RWPE1 (cell line): ENCODE measurements at regions not wholly inside any gene's neighbourhood (a gene's known extent, or its start where the extent isn't known, plus 50 kb on each side); places are given as distances from the start of the nearest gene placed in this dataset.

Source experiments
- CTCF ChIA-PET: fragments of 350-600 bp; sonication (Branson Sonifier 250); formaldehyde crosslinking; extraction: SDS; loops from one replicate; lab custom pipeline; 2021; lab: Yijun Ruan, JAX
- POLR2A ChIA-PET: fragments of 400-600 bp; formaldehyde crosslinking; extraction: SDS; loops from one replicate; lab custom pipeline; 2020; ENCODE audit warnings: antibody characterized with exemption; ENCODE audit not compliant: low non-redundant PET; lab: Yijun Ruan, JAX
- DNase-seq: peaks from one replicate; pipeline ENCODE4 v3.0.0; 2012; ENCODE audit warnings: low spot score
- H3K27ac ChIP-seq: fragments of 450-650 bp; 2 replicates; pipeline ENCODE4 v1.5.1; 2017
- TF ChIP-seq, protein P1 (sequence below): fragments of 450-650 bp; conservative IDR thresholded peaks from 2 replicates; pipeline ENCODE4 v1.5.1; 2017; ENCODE audit warnings: low read depth, mild to moderate bottlenecking

DNA sequence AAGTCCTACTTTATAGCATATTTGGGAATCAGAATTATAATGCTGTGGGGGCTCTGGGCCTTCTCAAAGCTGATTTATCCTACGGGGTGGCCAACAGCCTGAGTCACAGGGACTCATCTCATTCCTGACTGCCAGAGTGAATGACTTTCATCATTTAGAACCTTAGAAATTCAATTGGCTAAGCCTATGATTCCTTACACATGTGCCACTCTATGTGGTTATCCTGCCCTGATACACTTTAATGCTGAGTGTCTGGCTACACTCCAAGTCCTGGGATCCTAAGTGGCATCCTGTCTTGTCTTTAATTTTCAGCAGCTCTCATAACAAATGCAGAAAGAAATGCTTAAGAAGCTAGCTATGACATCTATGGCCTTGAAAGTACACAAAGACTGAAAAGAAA lies 75.2 kb upstream of the FREM1 start:
- ChIA-PET POLR2A (no interaction called here), CTCF (no interaction called here)
- no peak for DNase-seq
- H3K27ac ChIP-seq = no peak overlapping the region
- TF ChIP-seq, protein P1, sequence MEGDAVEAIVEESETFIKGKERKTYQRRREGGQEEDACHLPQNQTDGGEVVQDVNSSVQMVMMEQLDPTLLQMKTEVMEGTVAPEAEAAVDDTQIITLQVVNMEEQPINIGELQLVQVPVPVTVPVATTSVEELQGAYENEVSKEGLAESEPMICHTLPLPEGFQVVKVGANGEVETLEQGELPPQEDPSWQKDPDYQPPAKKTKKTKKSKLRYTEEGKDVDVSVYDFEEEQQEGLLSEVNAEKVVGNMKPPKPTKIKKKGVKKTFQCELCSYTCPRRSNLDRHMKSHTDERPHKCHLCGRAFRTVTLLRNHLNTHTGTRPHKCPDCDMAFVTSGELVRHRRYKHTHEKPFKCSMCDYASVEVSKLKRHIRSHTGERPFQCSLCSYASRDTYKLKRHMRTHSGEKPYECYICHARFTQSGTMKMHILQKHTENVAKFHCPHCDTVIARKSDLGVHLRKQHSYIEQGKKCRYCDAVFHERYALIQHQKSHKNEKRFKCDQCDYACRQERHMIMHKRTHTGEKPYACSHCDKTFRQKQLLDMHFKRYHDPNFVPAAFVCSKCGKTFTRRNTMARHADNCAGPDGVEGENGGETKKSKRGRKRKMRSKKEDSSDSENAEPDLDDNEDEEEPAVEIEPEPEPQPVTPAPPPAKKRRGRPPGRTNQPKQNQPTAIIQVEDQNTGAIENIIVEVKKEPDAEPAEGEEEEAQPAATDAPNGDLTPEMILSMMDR = no peak

DNA sequence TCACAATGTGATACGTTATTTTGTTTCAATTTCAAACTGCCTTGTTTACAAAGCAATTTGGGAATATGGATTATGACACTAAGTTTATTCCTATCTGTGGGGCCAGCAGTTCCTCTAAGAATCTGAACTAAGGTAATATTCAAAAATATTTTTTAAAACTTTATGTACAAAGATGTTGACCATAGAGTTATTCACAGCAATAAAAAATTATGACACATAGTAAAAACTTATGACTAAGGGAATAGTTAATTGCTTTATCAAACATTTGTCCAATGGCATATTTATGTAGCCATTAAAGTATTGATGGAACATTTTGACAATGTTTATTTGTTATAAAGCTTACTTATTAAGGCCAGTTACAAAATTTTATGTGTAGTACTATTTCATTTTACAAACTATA lies 73.4 kb upstream of the FREM1 start:
- no peak overlapping the region for H3K27ac ChIP-seq

DNA sequence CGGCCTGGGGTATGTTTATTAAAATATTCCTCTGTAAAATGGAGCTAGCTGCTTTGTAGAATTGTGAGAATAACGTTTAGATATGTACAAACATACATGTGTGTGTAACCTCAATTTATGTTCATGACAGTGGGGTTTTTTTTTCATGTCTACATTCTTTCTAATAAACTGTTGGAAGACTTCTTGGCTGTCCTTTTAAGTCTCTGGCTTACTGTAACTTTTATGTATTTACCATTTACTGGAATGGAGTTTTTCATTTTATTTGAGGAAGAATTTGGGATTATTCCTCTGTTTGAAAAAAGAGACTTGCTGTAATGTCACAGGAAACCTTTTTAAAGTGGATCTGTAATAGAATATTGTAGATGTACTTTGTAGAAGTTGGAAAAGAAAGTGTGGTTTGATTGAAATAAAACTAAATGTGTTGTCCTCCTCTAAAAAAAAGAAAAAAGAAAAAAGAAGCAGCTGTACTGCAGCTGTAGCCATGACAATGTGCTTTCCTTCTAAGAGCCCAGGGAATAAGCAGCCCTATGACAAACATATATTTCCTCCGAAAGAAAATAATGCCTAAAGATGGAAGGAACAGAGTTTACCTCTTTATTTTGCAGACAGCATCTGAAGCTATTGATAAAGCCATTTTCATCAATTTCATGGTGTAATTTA lies 71.2 kb upstream of the FREM1 start:
- ChIA-PET CTCF (no interaction called here), POLR2A (no interaction called here)
- H3K27ac ChIP-seq = no peak overlapping the region
- no peak for DNase-seq
- TF ChIP-seq, protein P1 = no peak

More for the DNA sequence above, 73.4 kb upstream of the FREM1 start:
- CTCF ChIA-PET = no interaction called here
- DNase-seq = no peak
- POLR2A ChIA-PET = no interaction called here
- TF ChIP-seq, protein P1 = no peak

DNA sequence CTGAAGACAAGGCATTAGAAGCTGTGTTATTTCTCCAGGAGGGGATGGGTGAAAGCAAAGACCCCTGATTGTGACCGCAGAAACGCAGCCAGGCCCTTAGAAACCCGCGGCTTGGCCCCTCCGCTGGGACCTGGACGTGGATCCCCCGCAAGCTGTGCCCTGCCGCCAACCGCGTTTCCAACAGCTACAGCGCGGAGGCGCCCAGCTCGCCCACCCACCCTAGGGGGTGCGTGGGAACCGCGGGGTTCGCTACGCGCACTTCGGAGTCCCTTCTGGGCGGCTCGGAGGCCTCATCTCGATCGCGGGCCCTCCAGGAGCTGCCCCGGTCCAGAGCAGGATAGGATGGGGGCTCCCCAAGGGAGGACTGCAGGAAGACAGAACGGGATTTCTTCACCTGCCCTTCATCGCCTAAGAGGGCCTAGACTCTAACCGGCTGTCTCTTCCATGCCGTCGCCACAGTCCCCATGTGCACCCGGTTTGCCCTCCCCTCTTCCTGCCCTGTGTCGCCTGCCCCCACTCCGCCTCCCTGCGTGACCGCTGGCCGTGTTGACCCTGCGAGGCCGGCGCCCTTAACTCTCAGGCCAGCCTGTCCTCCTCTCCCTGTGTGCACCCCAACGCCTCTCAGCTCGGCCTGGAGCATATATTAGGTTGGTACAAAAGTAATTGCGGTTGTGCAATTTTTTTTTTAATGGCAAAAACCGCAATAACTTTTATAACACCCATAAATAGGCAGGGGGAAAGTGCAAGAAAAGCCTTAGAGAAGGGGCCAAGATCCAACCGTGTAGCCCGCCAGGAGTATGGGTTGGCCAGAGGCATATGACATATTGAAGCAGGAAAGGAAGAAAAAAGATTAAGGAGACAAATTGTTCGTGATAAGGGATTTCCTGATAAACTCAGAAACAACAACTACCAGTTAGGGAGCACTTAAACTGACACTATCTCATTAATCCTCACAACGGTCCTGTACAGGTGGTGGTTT lies 68.1 kb upstream of the FREM1 start:
- no peak for DNase-seq
- CTCF ChIA-PET = no interaction called here
- POLR2A ChIA-PET = no interaction called here
- H3K27ac ChIP-seq = no peak overlapping the region
- TF ChIP-seq, protein P1 = no peak

DNA sequence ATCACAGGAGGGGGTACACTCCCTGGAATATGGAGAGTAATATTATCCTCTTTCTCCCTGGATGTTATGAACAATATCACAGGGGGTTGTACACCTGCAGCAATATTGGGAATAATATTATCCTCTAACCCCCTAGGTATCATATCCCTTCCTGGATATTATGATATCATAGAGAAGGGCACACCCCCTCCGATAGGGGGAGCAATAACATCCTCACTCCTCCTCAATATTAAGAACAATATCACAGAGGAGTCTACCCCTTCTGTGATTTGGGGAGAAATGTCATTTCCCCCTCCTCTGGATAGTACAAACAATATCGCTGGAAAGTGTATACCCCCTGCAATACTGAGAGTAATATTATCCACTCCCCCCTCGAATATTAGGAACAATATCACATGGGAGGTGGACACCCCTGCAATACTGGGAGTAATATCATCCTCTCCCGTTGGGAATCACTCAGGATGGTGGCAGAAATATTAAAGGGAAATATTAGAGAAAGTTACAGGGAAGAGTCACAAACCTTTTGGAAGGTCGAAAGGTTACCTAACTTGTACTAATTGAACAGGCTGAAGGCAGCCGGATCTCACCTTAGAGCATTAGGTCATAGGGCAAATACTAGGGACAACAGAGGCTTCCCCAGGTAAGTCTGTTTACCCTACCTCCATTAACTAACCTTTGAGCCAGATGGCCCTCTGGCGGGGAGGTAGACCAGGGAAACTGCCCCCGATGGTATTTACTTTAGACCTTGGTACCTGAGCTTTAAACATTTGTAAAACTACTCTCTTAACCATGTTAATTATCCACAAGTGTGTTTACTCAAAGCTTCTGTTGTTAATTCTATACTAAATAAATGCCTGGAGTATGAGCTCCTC lies 57.5 kb upstream of the FREM1 start:
- no peak overlapping the region for H3K27ac ChIP-seq
- ChIA-PET CTCF (no interaction called here), POLR2A (no interaction called here)
- no peak for DNase-seq
- TF ChIP-seq, protein P1 = no peak
